ENCODE measurements at regions not wholly inside any gene's neighbourhood (a gene's known extent, or its start where the extent isn't known, plus 50 kb on each side); places are given as distances from the start of the nearest gene placed in this dataset.

- no peaks in the 10 kb centered on the region for H4K20me1 ChIP-seq (replicated peaks; ENCODE audit: control insufficient read depth, extremely low read depth, insufficient read depth, low read length)
These were observed 403.4 kb upstream of the SUCLG2 start for GRCh38 chr3:68057637-68058320.

More at GRCh38 chr3:68057637-68058320, 403.4 kb upstream of the SUCLG2 start:
- ChIA-PET CTCF (no interaction called here), POLR2A (no interaction called here)
- H3K27me3 ChIP-seq (ENCODE audit: control insufficient read depth in 2 of 2, insufficient read depth in 2 of 2, low read length in 2 of 2): no peaks in the 10 kb centered on the region
- no peak overlapping the region for H3K9ac ChIP-seq (replicated peaks; ENCODE audit: extremely low read depth, insufficient read depth, low read length)
- dilution Hi-C loops (cut with MboI; ENCODE audit: extremely low pct_ligation_motif_present, low sequenced_read_pairs): no loop called here
- H3K27ac ChIP-seq (ENCODE audit: insufficient read depth, low read depth, low read length): no peak overlapping the region
- no peaks in the 10 kb centered on the region for H3K9me3 ChIP-seq (replicated peaks; ENCODE audit: control insufficient read depth, insufficient read depth, low read length)
- intact Hi-C loops (cut with micrococcal nuclease): no loop called here
- no peak overlapping the region for H3K4me3 ChIP-seq (replicated peaks in 1 of 3; ENCODE audit: insufficient read depth in 1 of 3, low read depth in 1 of 3, low read length in 3 of 3)
- H3K36me3 ChIP-seq (ENCODE audit: control insufficient read depth in 2 of 2, extremely low read depth in 1 of 2, insufficient read depth in 2 of 2, low read length in 2 of 2): no peaks in the 10 kb centered on the region
- H3K79me2 ChIP-seq (ENCODE audit: control insufficient read depth, insufficient read depth, low read length): no peaks in the 10 kb centered on the region
- TF ChIP-seq POLR2AphosphoS5 (IDR thresholded peaks at IDR 0.05; ENCODE audit: insufficient read depth, low read depth, low read length) (no peak), GATA2 (IDR thresholded peaks at IDR 0.05; ENCODE audit: insufficient read depth, insufficient read length, low read depth, low read length) (no peak), CTCF (IDR thresholded peaks at IDR 0.05; ENCODE audit: extremely low read depth in 1 of 2, insufficient read depth in 1 of 2, low read depth in 1 of 2, low read length in 2 of 2) (no peak), EZH2 (IDR thresholded peaks at IDR 0.05; ENCODE audit: borderline replicate concordance, low read depth, low read length, severe bottlenecking) (no peak), JUN (IDR thresholded peaks at IDR 0.05; ENCODE audit: borderline replicate concordance, insufficient read depth, insufficient read length, low read depth) (no peak), MYC (IDR thresholded peaks at IDR 0.05; ENCODE audit: low read depth, low read length) (no peak), POLR2A (IDR thresholded peaks at IDR 0.05; ENCODE audit: low read depth, low read length) (no peak)
- TF ChIP-seq, protein P1, sequence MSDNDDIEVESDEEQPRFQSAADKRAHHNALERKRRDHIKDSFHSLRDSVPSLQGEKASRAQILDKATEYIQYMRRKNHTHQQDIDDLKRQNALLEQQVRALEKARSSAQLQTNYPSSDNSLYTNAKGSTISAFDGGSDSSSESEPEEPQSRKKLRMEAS (IDR thresholded peaks at IDR 0.05; ENCODE audit: insufficient read depth, insufficient read length): no peak
- no peak overlapping the region for H3K4me2 ChIP-seq (ENCODE audit: insufficient read depth, low read length)
- H3K4me1 ChIP-seq (ENCODE audit: control insufficient read depth, extremely low read depth, insufficient read depth, low read length): no peaks in the 10 kb centered on the region
- no peaks in the 10 kb centered on the region for H3K9me1 ChIP-seq (replicated peaks; ENCODE audit: control insufficient read depth, extremely low read depth, insufficient read depth, low read length)
- no TSS peak for BruUV-seq (replicated peaks)
- no peak for FAIRE-seq
- no peak for DNase-seq (ENCODE audit: low read depth, low spot score)
- no peak overlapping the region for H2AFZ ChIP-seq (ENCODE audit: low read depth, low read length)

Data from endothelial cell of umbilical vein (primary cell).